HG03108 (cell line): ENCODE measurements at regions not wholly inside any gene's neighbourhood (a gene's known extent, or its start where the extent isn't known, plus 50 kb on each side); places are given as distances from the start of the nearest gene placed in this dataset.

Experiments used
- ATAC-seq: cut with Tn5 transposase; IDR thresholded peaks from one replicate; pipeline ENCODE4 v1.9.1; 2021; ENCODE audit warnings: moderate library complexity; ENCODE audit not compliant: unreplicated experiment

GRCh38 chr9:115169003-115169402 lies 51.0 kb upstream of the TNC start:
- no peak for ATAC-seq

- no peak for ATAC-seq
These were observed 52.6 kb upstream of the TNC start for GRCh38 chr9:115170358-115171073.

DNA sequence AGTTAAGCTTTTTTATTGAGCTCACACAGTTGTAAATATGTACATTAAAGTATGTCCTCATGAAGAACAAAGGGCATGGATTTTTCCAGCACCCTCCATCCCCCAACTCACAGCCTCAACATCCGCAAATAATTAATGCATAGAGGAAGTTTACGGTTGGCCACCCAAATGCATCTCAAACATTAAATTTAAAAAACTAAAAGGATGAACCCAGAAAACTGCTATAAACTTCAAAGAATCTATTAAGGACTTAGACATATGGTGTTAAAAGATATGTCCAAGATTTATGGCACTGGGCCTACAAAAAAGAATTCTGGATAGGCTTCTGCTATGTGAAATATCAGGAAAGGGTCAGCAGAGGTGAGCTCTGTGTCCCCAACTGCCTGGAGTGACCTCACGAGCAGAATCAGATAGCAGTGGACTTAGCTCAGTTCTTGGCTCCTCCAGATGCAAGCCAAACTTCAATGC lies 54.0 kb upstream of the TNC start:
- no peak for ATAC-seq

DNA sequence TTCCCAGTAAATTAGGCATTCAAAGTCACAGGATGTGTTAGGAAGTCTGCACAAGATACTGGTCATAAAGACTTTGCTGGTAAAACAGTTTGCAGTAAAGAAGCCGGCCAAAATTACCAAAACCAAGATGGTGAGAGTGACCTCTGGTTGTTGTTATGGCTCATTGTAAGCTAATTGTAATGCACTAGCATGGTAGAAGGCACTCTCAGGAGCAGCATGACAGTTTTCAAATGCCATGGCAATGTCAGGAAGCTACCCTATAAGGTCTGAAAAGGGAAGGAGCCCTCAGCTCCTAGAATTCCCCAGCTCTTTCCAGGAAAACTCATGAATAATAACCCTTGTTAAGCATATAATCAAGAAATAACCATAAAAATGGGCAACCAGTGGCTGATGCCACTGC lies 64.3 kb upstream of the TNC start:
- ATAC-seq, result no peak

- ATAC-seq, result no peak
These were observed 65.5 kb upstream of the TNC start for GRCh38 chr9:115183436-115183835.

GRCh38 chr9:115189686-115190085 lies 71.7 kb upstream of the TNC start:
- ATAC-seq, result no peak

GRCh38 chr9:115191667-115192066 lies 73.7 kb upstream of the TNC start:
- no peak for ATAC-seq

DNA sequence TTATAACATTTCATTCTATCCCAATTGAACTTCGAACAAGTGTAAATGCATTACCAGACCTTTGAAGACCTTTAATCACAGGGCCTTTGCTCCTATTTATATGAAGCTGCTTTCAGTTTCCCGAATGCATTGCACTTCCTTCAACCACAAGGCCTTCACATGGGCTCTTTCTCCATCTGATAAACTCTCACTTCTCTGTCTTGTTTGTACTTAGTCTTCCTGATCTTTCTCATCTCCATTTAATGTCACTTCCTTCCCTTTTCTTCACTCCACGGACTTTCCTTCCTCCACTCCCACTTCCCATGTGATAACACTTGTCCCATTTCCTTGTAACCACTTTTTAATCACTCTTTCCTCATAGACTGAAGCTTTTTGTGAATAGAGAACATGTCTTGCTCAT lies 74.3 kb upstream of the TNC start:
- no peak for ATAC-seq

DNA sequence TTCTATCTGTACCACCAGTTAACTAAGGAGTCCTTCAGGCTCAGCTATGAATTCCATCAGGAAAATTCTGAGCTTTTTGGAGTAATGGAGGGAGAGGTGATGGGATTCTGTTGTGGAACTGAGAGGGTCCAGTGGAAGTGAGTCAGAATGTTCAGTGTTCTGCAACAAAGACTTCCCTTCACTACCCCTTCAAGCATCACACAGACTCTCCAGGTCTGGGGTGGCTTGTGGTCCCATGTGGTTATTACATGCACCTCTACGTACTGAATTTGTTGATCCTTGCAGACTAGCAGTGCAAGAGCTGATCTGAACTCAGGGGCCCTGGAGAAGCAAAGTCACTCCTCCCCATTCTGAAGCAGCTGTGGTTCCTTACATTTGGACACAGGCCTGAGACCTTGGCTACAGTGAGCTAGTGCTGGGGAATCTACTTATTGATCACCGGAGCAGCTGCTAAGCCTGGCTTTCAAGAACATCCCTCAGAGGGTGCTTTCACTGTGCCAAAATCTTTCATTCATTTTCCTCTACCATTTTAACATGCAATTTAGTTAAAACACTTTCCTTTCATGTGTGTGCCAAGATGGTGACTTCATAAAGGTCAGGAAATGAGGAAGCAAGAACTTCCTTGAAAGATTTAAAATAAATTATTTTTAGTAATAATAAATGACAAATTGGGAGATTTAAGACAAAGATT lies 75.0 kb upstream of the TNC start:
- ATAC-seq, result no peak

DNA sequence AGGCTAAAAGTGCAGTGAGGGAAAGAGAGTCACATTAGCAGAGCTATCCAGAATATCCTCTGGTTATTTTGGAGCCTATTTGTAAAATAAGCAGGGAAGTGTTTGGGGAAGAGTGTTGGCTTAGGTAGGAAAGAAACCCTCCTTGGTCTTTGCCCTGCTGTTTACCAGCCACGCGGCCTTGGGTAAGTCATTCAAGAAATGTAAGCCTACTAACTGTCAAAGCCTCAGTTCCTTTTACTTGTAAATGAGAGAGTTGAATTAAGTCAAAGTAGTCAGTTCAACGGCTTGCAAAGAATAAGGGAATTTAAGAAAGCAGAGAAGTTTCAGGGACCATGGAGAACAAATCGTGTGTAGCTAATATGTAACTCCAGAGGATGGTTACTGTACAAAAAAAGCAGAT lies 75.8 kb upstream of the TNC start:
- no peak for ATAC-seq

DNA sequence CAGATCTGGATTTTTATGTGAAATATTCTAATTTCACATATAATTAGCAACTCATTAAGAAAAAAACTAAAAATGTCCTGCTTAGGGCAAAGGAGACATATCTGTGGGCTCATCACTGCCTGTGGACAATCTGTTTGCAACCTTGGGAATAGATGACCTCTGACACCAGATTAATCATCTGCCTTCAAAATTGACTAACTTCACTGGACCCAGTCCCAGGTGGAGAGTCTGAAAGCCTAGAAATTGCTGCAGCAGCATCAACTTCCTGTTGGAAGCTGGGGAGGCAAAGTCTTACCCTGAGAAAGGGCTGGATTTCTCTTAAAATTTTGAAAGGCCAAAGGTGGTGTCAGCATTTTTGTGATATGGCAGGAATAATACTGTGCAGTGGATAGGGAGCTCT lies 76.3 kb upstream of the TNC start:
- no peak for ATAC-seq

DNA sequence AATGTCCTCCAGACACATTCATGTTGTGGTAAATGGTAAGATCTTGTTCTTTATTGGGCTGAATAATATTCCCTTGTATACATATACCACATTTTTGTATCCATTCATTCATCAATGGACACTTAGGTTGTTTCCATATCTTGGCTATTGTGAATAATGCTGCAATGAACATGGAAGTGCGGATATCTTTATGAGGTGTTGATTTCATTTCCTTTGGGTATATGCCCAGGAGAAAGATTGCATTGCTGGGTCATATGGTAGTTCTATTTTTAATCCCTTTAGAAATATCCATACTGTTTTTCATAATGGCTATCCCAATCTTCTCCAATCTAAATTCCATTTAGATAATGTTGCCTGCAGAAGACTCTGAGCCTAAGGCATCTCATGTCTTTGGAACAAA lies 78.0 kb upstream of the TNC start:
- ATAC-seq, result no peak

GRCh38 chr9:115196919-115197318 lies 79.0 kb upstream of the TNC start:
- ATAC-seq, result no peak

DNA sequence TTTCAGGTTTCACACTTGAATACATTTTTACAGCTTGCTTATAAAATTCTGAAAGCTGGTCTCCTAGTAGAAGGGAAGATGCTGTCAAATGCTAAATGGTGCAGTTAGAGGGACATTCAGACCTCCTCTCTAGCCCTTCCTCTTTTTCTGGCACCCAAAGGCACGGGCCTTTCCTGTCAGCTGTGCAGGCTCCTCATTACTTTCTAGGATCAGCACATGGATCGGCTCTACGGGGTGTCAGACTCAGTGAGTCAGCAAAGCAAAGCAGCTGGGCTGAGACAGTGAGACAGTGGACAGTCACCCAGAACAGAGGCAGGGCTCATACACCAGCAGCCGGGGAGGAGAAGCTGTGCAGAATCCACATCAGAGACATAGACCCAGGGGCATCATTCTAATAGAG lies 80.0 kb upstream of the TNC start:
- no peak for ATAC-seq

GRCh38 chr9:115200711-115201505 lies 83.0 kb upstream of the TNC start:
- ATAC-seq, result no peak

DNA sequence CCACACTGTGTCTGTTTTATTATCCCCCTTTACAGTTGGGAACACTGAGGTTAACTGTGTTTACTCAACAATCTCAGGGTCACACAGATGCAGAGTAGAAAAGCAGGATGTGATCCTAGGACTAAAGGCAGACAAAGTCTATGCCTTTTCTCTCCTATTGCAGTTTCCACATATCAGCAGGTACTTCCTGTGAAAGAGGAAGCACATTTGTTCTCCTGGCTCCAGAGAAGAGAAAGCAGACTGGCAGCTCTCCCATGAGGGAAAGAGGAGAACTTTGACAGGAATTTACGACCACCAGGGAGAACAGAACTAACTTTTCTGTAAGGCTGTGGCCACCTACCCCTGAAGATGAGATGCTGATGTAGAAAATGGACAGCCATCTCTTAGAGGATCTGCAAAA lies 84.2 kb upstream of the TNC start:
- ATAC-seq, result no peak

GRCh38 chr9:115202960-115203751 lies 85.2 kb upstream of the TNC start:
- ATAC-seq, result no peak

DNA sequence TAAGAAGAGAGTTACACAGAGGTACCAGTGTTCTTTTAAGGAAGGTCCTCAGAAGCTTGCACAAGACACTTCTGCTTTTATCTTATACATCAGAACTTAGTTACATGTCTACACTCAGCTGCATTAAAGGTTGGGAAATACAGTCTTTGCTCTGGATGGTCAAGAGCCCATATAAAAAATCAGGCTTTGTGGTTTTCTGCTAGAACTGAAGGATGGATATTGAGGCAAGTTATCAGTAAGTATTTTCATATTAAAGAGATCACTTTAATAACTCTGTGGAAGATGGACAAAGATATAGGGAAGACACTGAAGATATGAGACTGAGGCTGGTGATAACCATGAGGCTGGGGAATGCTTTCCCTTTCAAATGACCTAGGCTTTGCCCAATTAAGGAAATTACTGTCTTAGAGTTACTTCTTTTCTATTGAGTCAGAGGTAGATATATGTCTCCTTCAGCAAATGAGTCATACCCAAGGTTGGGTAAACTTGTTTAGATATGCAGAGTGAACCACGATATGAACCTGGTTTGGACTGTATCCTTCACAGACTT lies 87.0 kb upstream of the TNC start:
- peak; percentile 39 for ATAC-seq

DNA sequence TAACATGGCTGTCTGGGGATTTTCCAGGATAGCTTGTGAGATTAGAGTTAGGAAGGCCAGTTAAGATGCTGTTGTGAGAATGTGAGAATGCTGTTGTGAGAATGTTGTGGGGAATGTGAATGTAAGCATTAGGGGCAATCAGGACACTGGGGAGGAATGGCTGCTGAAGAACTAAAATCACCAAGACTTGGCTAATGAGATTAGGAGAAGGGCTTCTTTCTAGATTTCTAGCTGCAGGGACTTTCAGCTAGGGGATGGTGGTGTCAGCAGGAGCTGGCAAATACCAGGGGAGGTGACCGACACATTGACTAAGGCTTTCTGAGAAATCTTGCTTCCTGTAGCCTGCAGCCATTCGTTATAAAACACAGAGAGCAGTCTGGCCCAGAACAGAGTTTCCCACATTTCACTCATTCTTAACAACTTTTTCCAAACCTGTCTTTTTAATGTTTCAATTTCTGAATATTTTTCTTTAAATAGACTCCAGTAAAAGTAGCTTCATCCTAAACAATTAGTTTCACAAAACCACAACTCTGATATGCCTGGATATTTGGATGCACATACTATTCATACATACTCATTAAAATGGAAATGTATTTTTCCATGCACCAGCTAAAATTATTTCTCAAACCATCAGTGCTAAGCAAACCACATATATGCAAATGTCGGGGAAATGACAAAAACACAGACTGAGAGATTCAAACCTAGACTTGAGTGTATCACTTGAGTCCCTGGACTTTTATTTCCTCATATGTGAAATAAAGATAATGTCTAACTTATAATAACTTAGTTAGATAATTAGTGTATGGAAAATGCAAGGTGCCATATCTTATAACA lies 89.3 kb upstream of the TNC start:
- ATAC-seq, result peak; percentile 47

- no peak for ATAC-seq
These were observed 90.5 kb upstream of the TNC start for GRCh38 chr9:115208501-115208900.
